Stimulated activated CD4-positive, alpha-beta T cell treated with anti-CD3 and anti-CD28 coated beads, Interleukin-15, amount 100 ng/mL, for 24 hours (primary cell): ENCODE measurements at regions not wholly inside any gene's neighbourhood (a gene's known extent, or its start where the extent isn't known, plus 50 kb on each side); places are given as distances from the start of the nearest gene placed in this dataset.

ENCODE experiments used
- DNase-seq: peaks from one replicate; pipeline ENCODE4 v3.0.0-alpha.2; 2020

DNA sequence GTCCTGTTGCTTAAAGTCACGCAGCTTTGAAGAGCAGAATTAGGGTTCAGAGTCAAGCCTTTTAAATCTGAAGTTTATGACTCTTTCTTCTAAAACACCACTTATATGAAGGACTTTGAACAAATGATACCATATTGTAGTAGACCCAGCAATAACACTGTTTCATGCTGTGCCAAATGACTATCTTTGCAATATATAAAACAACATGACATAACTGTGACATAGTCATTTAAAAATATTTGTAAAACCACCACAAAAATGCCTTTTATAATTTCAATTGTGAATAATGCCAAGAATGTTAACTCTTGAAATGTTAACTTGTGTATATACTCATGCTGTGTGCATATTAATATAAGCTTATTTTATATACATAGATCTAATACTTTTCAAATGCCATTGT lies 452.1 kb upstream of the NEGR1 start:
- DNase-seq, result no peak

DNA sequence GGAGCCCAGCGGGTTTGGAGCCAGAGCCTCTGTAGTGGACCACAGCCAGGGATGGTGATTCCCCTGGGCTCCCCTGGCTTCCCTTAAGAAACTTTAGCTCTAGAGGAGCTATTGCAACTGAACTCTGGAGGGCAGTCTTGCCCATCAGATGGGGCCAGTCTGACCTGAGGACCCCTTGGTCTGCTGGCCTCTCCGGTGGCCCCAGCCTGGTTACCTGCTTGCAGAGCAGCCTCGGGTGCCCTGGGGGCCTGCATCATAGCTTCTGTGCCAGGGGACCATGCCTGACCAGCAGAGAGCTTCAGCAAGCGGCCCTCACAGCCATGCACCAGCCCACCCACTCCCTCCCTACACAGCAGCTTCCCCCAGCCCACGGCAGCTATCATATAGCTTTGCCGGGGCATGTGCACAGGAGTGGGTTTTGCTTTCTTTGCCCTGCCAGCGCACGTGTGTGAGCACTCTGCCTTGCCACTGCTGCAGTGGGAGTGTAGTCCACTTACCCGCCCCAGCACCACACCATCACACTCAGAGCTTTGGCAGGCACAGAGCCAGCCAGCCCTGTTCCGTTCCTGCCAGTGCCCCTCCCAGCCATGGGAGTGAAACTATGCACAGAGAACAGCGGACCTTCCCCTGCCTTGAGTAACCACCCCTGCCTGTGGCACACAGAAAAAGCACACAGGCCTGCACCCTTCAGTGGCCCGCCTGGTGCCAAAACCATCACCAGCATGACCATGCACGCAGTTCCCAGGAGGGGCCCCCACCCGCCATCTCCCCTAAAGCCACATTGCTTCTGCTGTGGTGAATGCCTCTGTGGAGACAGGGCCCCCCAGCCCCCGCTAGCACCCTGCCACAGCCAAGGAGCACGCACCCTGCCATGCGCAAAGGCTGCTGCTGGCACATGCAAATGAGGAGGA lies 442.9 kb upstream of the NEGR1 start:
- DNase-seq, result no peak

DNA sequence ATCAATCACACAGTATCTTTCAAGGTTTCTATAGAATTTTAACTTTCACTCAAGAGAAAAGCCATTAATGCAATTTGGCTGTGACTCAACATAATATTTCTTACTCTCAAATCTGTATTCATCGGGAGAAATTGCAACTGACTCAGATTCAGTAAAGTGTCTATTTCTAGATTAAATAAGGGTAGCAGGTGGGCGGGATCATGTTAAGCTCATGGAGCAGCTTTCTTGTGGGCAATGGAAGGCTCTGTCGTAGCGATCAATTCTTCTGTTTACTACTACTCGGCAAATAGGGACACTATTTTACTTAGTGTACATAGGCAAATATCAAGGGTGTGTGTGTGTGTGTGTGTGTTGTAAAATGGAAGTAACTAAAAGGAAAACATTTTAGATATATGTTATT lies 423.6 kb upstream of the NEGR1 start:
- no peak for DNase-seq

DNA sequence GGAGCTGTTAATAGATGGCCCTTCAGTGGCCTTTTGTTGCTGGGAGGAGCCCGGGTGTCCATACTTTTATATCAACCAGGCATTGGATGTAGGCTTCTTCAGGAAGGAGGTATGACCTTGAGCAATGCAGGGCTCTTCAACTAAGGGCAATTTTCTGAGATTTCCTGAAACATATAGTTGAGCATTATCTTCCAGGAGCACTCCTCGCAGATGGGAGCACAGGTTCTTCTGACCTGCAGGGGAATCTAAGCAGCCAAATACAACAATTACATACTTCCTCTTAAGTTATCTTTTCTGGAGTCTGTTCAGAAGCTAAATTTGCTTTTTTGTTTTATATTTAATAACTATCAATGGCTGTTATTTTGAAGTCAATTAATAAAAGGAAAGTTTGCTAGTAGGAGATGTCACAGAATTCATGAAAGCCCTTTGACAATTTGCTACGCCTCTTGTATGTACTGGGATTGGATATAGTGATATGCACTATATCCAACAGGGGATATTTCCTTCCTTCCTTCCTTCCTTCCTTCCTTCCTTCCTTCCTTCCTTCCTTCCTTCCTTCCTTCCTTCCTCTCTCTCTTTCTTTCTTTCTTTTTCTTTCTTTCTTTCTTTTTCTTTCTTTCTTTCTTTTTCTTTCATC lies 422.6 kb upstream of the NEGR1 start:
- no peak for DNase-seq

DNA sequence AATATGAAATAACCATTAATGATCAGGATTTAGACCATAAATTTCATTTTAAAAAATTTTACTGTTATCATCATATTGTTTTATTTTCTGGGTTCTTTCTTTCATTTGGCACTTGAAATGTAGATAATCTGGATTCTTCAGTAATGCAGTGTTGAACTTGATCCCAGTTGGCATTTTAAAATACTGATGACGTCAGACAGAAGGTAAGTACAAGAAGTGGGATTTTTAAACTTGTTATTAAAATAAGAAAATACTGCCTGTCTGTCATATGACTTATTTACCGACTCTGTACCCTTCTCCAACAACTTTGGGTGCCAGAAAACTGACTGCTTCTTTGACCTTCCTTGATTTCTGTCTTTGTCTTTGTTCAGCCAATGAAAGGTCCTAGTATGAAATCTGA lies 415.1 kb upstream of the NEGR1 start:
- DNase-seq, result no peak

DNA sequence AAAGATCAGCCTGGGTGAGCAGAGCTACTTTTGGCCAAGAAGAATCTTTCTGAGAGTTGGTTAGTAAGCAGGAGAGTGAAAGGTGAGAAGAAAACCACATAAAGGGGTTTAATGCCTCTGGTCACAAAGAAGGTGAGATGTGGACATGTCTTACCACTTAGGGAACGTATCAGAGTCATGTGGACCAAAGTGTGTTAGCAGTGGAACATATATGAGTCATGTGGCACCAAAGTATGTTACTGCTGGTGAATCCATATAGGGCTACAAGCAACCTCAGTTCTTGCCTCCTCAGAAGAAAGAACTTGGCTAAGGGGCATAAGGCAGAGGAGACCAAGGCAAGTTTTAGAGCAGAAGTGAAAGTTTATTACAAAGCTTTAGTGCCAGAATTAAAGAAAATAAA lies 411.6 kb upstream of the NEGR1 start:
- no peak for DNase-seq

DNA sequence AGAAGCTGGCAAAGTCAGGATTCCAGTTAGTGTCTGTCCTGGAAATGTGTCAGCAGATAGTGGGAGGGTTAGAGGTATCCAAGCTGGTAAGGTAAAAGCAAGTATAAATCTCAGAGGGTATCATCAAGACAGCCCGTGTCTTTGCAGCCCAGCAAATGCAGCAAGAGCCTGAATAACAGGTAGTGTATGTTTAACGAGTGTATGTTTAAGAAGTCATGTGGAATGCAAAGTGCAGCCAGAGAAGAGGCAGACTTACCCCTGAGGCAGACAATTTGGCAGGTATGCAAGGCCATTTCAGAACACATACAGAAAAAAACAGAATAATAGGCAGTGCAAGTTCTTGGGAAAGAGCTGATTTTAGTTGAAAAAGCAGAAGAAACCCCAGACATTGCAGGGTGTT lies 411.0 kb upstream of the NEGR1 start:
- no peak for DNase-seq

DNA sequence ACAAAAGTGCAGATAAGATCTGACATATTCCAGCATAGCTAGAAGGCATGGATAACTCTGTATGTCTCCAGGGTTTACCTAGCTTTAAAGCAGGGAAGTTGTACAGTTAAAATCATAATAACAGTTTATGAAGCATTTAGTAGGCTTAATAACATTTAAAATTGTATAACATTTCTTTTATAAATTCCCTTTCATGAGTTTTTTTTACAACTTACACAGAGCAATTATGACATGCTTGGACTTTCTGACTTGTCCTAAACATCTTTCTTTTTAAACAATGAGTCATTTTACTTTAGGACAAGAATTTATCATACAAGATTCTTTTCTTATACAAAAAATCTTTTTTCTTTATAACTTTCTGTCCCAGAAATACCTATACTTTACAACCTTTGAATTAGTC lies 408.5 kb upstream of the NEGR1 start:
- DNase-seq, result no peak

DNA sequence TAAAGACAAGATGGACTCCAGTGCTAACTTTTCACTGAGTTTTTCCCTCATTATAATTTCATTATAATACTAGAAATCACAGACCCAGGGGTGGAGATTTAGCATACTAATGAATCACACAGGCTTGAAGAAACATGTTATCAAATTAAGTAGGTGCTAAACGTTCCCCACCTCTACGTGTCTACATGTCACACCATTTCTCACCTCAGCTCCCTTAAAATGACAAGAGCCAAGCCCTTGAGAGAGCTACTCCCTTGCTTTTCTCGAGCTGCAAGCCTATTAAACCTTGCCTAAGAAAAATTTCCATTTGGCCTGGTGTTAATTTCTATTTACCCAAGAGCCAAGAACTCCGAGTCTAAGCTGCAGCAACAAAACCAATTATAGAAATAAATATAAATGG lies 396.3 kb upstream of the NEGR1 start:
- DNase-seq, result no peak

DNA sequence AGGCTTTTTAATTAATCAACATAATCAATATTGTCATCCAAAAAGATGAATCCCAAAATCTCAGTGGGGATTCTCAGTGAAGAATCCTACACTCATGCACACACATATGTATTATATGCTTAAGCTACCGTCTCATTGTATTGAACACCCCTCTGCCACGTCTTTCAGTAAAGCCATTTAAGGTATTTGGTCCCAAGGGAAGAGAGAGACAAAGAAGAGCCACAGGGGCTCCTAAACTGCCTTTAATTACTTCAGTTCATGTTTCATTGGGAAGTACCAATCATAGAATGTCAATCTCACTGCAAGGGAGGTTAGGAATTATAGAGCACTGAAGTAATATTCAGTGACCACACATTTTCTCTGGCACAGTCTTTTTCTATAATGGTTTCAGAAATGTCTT lies 388.6 kb upstream of the NEGR1 start:
- DNase-seq, result no peak

DNA sequence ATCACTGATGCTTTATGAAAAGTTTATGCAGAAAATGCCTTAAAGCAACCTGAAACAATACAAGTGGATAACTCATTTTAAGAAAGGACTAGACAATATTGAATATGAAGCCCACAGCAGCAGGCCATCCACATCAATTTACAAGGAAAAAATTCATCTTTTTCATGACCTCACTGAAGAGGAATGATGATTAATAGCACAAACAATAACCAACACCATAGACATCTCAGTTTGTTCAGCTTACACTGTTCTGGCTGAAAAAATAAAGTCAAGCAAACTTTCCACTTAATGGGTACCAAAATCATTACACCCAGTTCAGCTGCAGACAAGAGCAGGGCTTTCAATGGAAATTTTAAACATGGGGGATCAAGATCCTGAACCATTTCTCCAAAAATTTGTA lies 380.6 kb upstream of the NEGR1 start:
- DNase-seq, result no peak

DNA sequence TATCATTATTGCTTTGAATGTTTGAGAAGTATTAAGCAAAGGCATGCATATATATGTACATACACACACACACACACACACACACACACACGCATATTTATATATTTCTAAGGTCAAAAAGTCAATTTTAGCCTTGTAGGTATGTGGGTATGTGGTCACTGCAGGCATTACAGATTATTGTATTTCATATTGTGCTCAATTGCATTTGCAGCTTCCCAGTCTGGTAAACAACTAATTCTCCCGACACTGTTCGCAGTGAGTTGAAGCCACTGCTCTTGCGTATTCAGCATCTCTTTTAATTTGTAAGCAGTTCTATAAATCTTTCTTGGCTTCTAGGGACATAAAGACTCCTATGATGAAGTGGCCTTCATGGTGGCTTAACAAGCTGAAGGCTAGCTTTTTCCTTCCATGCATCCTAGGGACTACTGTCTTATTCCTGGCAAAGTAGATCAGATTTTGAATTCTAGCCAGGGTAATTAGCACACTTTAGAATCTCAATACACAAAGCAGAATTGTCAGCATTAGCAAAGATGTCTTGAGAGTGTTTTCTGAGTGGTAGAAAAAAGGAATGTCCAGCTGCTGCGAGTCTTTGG lies 368.6 kb upstream of the NEGR1 start:
- DNase-seq, result no peak

DNA sequence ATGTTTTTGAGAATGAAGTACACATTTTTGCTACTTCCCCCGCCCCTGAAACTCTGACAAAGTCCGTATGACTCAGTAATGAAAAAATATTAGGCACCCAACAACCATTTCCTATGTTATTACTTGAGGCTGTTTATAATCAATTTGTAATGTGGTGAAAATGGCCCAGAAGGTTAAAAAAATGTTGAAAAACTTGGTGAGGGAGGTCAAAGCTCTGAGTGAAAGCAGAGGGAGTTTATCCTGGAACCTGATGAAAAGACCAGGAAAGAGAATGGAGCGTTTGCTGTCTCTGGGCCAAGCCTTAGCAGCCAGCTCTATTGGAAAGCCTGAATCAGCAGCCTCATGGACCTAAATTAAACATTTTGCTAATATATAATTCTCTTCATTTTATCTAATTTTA lies 367.7 kb upstream of the NEGR1 start:
- DNase-seq, result no peak

DNA sequence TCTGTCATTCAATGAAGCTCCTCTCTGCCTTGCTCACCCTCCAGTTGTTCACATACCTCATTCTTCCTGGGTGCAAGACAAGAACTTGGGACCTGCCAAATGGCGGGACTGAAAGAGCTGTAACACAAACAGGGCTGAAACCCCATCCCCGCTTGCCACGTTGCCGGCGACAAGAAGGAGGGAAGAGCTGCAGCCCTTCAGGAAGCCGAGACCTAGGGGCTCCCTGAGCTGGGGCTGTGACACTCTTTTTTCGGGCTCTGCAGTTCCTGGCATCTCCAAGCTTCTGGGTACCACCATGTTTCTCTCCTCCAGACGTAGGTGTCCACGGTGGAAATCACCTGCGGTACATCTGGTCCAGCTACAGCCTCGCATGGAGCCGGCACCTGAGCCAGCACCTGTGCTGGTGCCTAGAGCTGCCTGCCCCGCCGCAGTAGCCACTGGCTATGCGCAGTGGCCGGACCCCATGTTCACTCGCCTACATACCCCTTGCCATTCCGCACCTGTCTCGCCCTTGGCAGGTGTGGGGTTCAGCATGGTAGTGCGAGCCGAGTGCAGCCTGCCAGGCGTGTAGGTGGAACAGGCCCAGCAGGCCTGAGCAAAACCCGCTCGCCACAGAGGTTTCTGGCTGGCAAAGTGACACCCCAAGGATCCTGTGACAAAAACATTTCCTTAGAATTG lies 367.0 kb upstream of the NEGR1 start:
- no peak for DNase-seq

DNA sequence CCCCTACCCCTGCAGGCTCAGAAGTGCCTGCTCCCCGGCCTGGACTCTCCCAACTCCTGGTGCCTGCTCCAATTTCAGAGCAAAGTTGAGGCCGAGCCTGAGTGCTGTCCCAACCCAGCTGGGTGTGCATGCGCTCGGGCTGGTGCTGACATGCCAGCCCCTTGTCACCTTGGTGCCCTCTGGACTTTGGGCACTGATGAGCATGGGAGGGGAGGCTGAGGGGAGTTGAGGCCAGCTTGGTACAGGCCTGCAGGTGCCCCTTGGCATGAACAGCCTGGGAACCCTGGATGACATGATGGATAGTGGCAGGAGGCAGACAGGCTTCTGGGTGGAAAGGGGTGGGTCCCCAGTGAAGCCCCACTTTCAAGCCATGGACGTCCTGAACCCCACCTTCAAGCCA lies 366.1 kb upstream of the NEGR1 start:
- DNase-seq, result no peak

DNA sequence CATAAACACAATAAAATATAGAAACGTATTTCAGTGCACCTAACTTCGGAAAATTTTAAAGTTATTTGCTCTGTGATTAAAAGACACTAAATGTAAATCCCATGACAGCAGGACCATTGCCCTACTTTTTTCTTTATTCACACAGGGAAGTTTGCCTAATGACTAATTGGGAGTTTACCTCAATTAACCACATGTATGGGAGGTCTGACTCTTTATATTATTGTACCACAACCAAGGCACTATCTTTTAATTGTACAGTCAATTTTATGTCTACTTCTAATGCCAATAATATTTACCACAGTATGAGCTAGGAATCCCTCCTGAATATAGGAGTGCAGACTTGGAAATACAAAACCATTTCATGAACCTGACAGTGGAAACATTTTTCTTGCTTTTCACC lies 360.8 kb upstream of the NEGR1 start:
- no peak for DNase-seq

DNA sequence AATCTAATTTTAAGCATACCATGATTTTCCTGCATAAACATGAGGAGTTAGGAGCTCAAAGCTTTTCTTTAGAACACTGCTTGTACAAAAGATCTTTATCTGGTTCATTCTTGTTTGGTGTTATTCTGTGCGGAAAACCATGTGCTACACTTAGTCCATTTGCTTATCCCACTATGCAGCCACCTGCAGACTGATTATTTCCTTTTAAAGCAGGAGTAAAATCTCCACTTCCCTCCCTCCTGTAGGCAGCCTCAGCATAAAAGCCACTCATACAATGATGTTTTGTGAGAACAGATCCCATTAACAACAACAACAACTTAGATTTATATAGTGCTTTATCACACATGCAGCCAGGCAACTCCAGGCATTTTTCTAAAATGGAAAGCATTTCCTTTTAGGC lies 355.3 kb upstream of the NEGR1 start:
- DNase-seq, result no peak

DNA sequence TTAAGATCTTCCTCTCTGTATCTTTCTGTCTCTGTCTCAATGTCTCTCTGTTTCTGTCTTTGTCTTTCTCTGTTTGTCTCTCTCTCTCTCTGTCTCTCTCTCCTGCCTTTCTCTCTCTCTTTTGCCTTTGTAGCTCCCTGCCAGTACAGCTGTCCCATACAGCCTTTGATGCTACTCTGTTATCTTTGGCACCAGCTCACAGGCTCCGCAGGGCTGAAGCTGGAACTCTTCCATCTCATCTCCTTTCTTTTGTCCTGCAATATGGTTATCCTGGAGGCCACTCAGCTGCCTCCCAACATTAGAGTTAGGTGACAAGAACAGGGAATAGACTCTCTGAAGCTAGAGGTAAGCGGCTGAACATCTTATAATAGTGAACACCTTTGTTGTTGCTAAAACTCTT lies 354.3 kb upstream of the NEGR1 start:
- no peak for DNase-seq

DNA sequence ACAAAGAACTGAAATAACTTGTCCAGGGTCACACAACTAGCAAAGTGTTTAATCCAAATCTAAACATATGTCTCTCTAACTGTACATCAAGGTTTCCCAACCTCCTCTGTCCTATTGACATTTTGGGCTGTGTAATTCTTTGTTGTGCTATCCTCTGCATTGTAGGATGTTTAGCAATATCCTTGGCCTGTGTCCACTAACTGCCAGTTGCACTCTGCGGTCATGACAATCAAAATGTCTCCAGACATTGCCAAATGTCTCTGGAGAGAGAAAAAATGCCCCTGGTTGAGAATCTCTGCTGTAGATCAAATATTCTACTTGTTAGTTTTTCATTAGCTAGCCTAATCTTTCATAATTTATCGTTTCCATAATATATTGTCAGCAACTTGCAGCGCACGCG lies 353.4 kb upstream of the NEGR1 start:
- no peak for DNase-seq

DNA sequence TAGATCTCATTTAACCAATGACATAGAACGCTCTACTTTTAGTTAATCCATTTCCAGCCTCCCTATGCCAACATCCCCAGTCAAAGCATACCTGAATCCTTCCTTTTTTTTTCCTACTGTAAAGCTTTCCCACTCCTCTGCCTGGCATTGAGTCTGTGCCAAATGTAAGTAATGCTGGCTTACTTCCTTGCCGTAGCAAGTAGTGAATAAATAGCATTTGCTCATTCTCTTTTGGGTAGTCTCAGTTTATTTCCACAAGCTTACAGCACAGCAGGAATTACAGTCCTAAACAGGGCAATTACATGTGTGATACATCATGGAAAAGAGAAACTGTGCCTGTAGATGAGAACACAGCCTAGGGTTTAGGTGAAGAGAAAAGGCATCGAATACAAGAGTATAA lies 352.6 kb upstream of the NEGR1 start:
- DNase-seq, result no peak

DNA sequence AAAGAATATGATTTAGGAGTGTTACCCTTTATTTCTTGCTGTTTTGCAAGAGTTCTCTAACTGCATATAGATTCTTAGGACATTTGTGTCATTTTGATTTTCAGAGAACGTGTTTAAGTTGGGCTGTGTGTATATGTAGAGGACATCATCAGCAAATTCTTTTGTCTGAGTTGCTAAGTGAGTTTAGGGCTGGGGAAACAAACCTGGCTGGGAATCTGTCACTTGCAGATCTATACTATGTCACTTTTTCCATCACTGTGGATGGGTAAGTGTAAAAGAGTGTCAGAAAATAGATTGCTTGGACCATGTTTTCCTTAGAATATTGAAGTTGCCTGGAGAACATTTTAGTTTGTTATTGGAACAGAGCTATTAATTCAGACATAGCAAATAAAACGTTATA lies 349.1 kb upstream of the NEGR1 start:
- no peak for DNase-seq

DNA sequence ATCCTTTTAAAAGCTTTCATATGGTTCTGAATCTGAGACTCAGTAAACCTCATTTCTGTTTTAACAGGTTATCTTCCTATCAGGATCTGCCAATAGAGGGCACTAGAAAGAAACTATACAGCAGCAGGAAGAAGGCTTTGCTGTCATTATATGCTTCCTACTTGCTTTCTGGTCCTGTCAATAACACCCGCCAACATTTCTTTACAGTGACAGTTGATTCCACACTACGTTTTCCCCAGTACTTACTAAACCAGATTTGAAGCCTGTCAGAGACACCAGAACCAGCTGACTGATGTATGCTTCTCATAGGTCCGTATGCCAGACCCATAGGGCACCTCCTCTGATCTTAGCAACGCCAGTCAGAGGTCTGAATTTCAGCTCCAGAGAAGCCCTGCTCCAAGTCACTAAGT lies 341.0 kb upstream of the NEGR1 start:
- DNase-seq, result no peak

DNA sequence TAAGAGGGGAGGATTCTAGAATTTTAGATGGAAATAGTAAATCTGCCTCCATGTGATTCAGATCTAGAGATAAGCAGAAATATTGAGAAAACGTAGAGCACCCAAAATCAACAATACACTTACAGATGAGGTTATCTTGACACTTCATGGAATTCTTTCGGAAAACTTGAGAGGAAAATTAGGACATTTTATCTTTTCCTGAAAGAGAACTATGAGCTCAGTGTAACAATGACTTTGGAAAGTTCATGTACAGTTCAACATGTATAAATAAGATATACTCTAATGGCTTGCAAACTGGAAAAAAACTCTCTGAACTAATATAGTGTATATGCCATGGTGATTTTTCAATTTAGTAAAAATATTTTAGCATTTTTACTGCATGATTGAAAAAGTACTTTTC lies 338.1 kb upstream of the NEGR1 start:
- no peak for DNase-seq
